Smooth muscle cell (in vitro differentiated cells): ENCODE measurements at regions not wholly inside any gene's neighbourhood (a gene's known extent, or its start where the extent isn't known, plus 50 kb on each side); places are given as distances from the start of the nearest gene placed in this dataset.

Experiments
- DNase-seq: peaks from one replicate; lab custom pipeline; 2025; ENCODE audit not compliant: unreplicated experiment; lab: John Stamatoyannopoulos, UW
- H2AFZ ChIP-seq: fragments of 200-600 bp; sonication (generic); 2 replicates; pipeline ENCODE4 v1.6.0; 2016; ENCODE audit warnings: antibody characterized with exemption, low read depth, mild to moderate bottlenecking
- H3F3A ChIP-seq: fragments of 200-600 bp; sonication (generic); 2 replicates; pipeline ENCODE4 v1.6.0; 2017; ENCODE audit warnings: antibody characterized with exemption, low read depth
- H3K27ac ChIP-seq: fragments of 200-600 bp; sonication (generic); 2 replicates; pipeline ENCODE4 v1.5.1; 2016; ENCODE audit warnings: low read depth, mild to moderate bottlenecking
- H3K27me3 ChIP-seq: fragments of 200-600 bp; sonication (generic); 2 replicates; pipeline ENCODE4 v1.6.1; 2016; ENCODE audit warnings: low read depth, mild to moderate bottlenecking
- H3K36me3 ChIP-seq: fragments of 200-600 bp; sonication (generic); 2 replicates; pipeline ENCODE4 v1.5.1; 2016; ENCODE audit warnings: low read depth
- H3K4me1 ChIP-seq: fragments of 200-600 bp; sonication (generic); 2 replicates; pipeline ENCODE4 v1.5.1; 2016; ENCODE audit warnings: low read depth
- H3K4me2 ChIP-seq: fragments of 200-600 bp; sonication (generic); 2 replicates; pipeline ENCODE4 v1.6.0; 2016; ENCODE audit warnings: mild to moderate bottlenecking
- H3K4me3 ChIP-seq: fragments of 200-600 bp; sonication (generic); 2 replicates; pipeline ENCODE4 v1.5.1; 2016; ENCODE audit warnings: mild to moderate bottlenecking
- H3K79me2 ChIP-seq: fragments of 200-600 bp; sonication (generic); 2 replicates; pipeline ENCODE4 v1.6.0; 2016; ENCODE audit warnings: low read depth, mild to moderate bottlenecking
- H3K9ac ChIP-seq: fragments of 200-600 bp; sonication (generic); 2 replicates; pipeline ENCODE4 v1.6.0; 2016; ENCODE audit warnings: low read depth
- H3K9me3 ChIP-seq: fragments of 200-600 bp; sonication (generic); replicated peaks from 2 replicates; pipeline ENCODE4 v1.5.1; 2016; ENCODE audit warnings: low read depth
- H4K20me1 ChIP-seq: fragments of 200-600 bp; sonication (generic); 2 replicates; pipeline ENCODE4 v1.6.0; 2016; ENCODE audit warnings: low read depth
- WGBS: methylation state at CpG from one replicate; pipeline ENCODE4 v1.1.7; 2016; ENCODE audit warnings: low lambda C conversion rate; 5-methylcytosine and 5-hydroxymethylcytosine counted together
- TF ChIP-seq, protein P1 (sequence below): fragments of 200-600 bp; sonication (generic); IDR thresholded peaks from 2 replicates; pipeline ENCODE4 v1.5.1; 2017; ENCODE audit warnings: borderline replicate concordance, mild to moderate bottlenecking, antibody characterized with exemption; ENCODE audit not compliant: insufficient read depth, poor library complexity, severe bottlenecking

DNA sequence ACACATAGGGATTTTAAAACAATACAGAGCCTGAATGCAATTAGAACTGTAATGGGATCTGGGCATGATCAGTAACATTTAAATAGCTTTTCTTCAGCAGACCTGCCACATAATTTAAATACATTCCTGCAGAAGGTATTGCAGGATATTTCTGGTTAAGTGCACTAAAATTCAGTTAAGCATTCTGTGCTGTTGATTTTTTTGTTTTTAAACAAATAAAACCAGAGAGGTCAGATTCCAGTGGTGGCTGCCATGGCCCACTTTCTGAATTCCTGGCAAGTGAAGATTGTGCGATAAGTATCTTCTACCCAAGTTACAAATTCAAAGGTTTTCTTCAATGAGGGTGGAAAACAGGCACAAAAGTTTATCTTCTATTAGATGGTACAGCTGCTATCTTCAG lies 98.7 kb downstream of the RAP2B start:
- TF ChIP-seq, protein P1, sequence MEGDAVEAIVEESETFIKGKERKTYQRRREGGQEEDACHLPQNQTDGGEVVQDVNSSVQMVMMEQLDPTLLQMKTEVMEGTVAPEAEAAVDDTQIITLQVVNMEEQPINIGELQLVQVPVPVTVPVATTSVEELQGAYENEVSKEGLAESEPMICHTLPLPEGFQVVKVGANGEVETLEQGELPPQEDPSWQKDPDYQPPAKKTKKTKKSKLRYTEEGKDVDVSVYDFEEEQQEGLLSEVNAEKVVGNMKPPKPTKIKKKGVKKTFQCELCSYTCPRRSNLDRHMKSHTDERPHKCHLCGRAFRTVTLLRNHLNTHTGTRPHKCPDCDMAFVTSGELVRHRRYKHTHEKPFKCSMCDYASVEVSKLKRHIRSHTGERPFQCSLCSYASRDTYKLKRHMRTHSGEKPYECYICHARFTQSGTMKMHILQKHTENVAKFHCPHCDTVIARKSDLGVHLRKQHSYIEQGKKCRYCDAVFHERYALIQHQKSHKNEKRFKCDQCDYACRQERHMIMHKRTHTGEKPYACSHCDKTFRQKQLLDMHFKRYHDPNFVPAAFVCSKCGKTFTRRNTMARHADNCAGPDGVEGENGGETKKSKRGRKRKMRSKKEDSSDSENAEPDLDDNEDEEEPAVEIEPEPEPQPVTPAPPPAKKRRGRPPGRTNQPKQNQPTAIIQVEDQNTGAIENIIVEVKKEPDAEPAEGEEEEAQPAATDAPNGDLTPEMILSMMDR = no peak
- WGBS = 65% methylated on average over 1 of the region's 1 CpG
- H3K4me2 ChIP-seq = no peak overlapping the region
- H3F3A ChIP-seq = peaks cover 22% of the 10 kb centered on the region
- no peaks in the 10 kb centered on the region for H3K9me3 ChIP-seq
- peak overlapping the region; percentile 1 for H3K27ac ChIP-seq
- no peak overlapping the region for H3K9ac ChIP-seq
- H4K20me1 ChIP-seq = no peaks in the 10 kb centered on the region
- DNase-seq = no peak
- no peak overlapping the region for H3K4me3 ChIP-seq
- no peaks in the 10 kb centered on the region for H3K27me3 ChIP-seq
- H2AFZ ChIP-seq = no peak overlapping the region
- H3K4me1 ChIP-seq = no peaks in the 10 kb centered on the region
- no peaks in the 10 kb centered on the region for H3K36me3 ChIP-seq
- H3K79me2 ChIP-seq = no peaks in the 10 kb centered on the region

DNA sequence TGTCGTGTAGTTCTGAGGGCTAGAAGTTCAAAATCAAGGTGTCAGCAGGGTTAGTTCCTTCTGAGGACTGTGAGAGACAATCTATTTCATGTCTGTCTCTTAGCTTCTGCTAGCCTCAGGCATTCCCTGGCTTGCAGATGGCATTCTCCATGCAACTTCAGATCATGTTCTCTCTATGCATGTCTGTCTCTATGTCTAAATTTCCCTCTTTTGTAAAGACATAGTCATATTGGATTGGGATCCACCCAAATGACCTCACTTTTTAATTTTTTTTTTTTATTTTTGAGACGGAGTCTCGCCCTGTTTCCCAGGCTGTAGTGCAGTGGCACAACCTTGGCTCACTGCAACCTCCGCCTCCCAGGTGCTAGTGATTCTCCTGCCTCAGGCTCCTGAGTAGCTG lies 104.6 kb downstream of the RAP2B start:
- Histone ChIP-seq H3K79me2 (no peaks in the 10 kb centered on the region), H4K20me1 (no peaks in the 10 kb centered on the region), H3K27me3 (no peaks in the 10 kb centered on the region), H3K9ac (no peak overlapping the region), H3K9me3 (no peaks in the 10 kb centered on the region), H3K4me1 (no peaks in the 10 kb centered on the region), H2AFZ (no peak overlapping the region), H3F3A (no peaks in the 10 kb centered on the region), H3K4me3 (no peak overlapping the region), H3K36me3 (no peaks in the 10 kb centered on the region), H3K4me2 (no peak overlapping the region), H3K27ac (no peak overlapping the region)
- 95% methylated on average over 4 of the region's 4 CpGs for WGBS
- no peak for DNase-seq
- TF ChIP-seq, protein P1 = no peak

- Histone ChIP-seq H4K20me1 (no peaks in the 10 kb centered on the region), H2AFZ (no peak overlapping the region), H3K4me2 (no peak overlapping the region), H3K9me3 (no peaks in the 10 kb centered on the region), H3F3A (no peaks in the 10 kb centered on the region), H3K4me3 (no peak overlapping the region), H3K27ac (no peak overlapping the region), H3K4me1 (no peaks in the 10 kb centered on the region), H3K79me2 (no peaks in the 10 kb centered on the region), H3K27me3 (no peaks in the 10 kb centered on the region), H3K9ac (no peak overlapping the region), H3K36me3 (no peaks in the 10 kb centered on the region)
- DNase-seq = no peak
- TF ChIP-seq, protein P1 = no peak
- WGBS = 98% methylated on average over 37 of the region's 51 CpGs
Measured at GRCh38 chr3:153268564-153269279, 106.7 kb downstream of the RAP2B start.

DNA sequence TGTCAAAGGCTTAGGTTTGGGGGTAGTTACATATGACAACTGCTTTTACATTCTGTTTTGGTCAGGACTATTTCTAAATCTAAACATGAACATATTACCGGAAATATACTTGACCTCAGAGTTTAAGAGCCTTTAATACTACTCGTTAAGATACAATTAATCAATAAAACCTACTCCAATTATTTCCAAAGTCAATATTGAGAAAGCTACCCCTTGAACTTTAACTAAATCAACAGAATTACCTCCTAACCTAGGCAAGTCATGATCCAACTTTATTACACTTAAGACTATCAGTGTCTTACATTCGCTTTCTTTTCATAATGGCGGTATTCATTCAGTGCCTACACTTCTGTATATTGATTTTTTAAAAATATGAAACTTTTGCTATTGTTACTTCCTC lies 107.7 kb downstream of the RAP2B start:
- no peak overlapping the region for H3K4me2 ChIP-seq
- no peak overlapping the region for H2AFZ ChIP-seq
- no peaks in the 10 kb centered on the region for H3K9me3 ChIP-seq
- DNase-seq = no peak
- no peak overlapping the region for H3K27ac ChIP-seq
- no peaks in the 10 kb centered on the region for H3K79me2 ChIP-seq
- WGBS = 85% methylated on average over 4 of the region's 4 CpGs
- TF ChIP-seq, protein P1 = no peak
- H3K9ac ChIP-seq = no peak overlapping the region
- H3K4me1 ChIP-seq = peaks cover 4% of the 10 kb centered on the region
- no peak overlapping the region for H3K4me3 ChIP-seq
- no peaks in the 10 kb centered on the region for H3F3A ChIP-seq
- H3K27me3 ChIP-seq = no peaks in the 10 kb centered on the region
- H3K36me3 ChIP-seq = no peaks in the 10 kb centered on the region
- no peaks in the 10 kb centered on the region for H4K20me1 ChIP-seq
